Left renal pelvis (tissue), 4 donors: ENCODE measurements at regions not wholly inside any gene's neighbourhood (a gene's known extent, or its start where the extent isn't known, plus 50 kb on each side); places are given as distances from the start of the nearest gene placed in this dataset.

Experiments
- DNase-seq, 4 donors: peaks; one replicate each; pipeline ENCODE4 v3.0.0-alpha.2; 2013; ENCODE audit warnings: low read depth in 4 of 4, low spot score in 3 of 4

DNA sequence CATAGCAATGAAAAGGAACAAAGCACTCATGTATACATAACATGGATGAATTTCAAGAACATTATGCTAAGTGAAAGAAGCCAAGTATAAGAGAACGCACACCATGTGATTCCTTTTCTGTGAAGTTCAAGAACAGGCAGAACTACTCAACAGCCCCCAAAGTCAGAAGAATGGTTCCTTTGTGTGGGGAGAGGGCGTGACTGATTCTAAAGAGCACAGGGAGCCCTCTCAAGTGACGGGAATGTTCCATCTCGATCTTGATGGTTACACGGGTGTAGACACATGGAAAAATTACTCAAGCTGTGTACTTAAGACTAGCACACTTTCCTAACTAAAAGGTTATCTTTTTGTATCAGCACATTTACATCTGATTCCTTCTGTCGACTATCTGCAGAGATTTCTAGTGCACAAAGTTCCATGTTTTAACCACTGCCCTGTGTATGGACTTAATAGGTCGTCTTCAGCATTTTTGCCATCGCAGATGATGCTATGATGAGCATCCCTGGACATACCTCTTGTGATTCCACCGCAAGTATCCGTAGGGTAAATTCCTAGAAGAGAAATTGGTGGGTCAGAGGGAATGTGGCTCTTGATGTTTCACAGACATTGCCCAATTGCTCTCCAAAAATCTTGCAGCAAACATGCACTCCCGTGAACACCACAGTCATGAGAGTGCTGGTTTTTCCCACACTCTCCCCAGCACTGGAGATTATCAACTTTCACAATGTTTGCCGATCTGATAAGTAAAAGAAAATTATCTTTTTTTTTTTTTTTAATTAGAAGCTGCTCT, 279.3 kb downstream of the BMP7 start:
- no peak for DNase-seq

GRCh38 chr20:56987986-56988385, 278.5 kb downstream of the BMP7 start:
- no peak for DNase-seq

- DNase-seq = no peak
Observed at GRCh38 chr20:56988446-56988845, 278.0 kb downstream of the BMP7 start.

GRCh38 chr20:56989516-56989915, 276.9 kb downstream of the BMP7 start:
- DNase-seq = no peak

DNA sequence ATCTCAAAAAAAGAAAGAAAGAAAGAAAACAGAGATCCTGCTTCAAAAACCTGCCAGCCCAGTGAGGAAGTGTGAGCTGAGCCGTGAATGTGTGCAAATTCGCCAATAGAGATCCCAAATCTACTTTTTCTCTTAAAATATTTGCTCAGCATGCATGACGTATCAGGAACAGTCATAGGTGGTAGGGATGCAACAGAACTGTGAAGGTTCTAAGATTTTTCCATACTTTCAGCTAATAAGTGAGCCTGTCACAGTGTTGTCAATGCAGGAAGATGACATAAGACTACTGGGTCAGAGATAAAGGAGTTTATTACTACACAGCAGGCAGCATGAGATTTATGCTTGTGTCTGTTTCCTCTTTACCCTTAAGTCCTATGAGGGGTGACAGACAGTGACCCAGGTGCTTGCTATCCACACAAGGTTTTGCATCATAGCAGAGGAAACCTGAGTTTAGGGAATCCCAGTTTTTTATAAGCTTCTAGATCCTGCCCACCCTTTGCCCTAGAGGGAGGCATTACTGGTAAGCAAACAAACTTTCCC, 273.4 kb downstream of the BMP7 start:
- no peak for DNase-seq

DNA sequence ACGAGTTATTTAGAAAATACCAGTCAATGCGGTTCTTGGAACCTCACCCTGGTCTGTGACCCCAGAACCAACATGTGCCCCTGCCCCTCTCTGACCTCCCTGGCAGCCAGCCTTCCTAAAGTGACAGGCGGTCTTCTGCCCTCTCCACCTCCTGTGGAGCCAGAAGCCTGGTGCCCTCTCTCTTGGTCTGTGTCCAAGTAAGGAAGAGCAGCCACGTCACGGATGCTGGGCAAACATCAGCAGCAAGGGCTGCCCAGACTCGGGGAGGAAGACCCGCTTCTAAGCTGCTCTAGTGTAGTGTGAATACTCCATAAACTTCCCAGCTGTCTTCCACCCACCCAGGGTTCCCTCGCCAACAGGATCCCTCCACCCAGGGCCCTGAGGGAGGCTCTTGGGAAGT, 272.4 kb downstream of the BMP7 start:
- DNase-seq = no peak

- no peak for DNase-seq
Observed at GRCh38 chr20:56995149-56995548, 271.3 kb downstream of the BMP7 start.

- DNase-seq = no peak
Observed at GRCh38 chr20:56995635-56996075, 270.8 kb downstream of the BMP7 start.

- no peak for DNase-seq
Observed at GRCh38 chr20:56996533-56996932, 269.9 kb downstream of the BMP7 start.

DNA sequence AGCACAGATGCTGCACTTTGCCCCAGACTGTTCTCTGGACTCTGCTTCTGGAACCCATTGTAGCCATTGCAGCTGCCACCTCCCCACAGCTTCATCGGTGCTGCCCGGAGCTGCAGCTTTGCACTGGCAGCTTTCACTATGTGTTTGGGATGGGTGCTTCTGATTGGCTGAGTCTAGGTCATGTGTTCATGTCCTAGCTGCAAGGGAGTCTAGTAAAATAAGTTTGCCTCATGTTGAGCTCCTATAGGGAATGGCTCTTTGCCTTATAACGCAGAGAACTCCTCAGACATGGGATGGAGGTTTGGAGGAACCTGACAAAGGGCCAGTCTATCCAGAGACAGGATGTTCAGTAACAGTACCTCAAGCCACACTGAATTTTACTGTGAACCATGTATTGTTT, 268.0 kb downstream of the BMP7 start:
- no peak for DNase-seq

DNA sequence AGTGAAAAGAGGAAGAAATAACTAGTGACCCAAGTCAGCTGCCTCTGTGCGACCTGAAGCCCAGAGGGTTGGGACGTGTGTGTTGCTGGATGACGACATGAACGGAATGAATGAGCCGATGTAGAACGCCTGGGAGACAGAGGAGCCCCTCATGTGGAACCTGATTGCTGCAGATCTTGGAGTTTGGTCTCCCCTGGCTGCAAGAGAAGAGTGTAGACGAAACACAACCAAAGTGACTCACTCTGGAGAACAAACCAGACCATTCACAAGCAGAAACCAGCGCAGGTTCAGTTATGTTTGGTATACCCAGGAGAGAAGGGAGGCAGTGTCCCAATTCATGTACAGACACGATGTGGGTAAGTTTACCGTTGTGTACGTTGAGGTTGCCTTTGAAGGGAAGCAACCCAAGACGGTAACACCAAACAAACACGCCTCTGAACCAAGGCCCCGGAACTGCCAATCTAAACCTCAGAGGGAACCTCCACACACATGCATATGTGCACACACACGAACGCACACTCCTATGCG, 265.9 kb downstream of the BMP7 start:
- no peak for DNase-seq

DNA sequence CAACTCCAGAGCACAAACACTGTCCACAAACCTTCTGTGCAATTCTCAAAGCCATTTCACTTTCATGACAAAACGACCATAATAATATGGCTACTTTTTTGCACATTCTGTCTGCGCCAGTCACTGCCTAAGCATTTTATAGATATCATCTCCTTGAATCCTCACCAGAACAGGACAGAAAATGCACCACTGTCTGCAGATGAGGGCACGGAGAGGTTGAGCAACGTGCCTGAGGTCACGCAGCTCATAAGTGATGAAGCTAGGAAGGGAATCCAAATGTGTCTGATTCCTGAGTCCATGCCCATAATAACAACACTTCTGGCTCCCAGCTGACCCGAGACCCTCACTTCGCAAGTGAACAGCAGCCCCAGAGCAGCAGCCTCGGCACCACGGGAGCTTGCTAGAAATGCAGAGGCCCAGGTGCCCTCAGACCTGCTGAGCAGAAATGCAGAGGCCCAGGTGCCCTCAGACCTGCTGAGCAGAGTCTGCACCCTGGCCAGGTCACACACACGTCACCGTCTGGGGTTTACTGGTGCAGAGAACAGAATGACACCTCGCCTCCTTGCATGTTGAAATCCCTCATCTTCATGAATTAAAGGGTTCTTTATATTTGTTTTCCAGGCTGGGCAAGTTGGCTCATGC, 265.2 kb downstream of the BMP7 start:
- no peak for DNase-seq

GRCh38 chr20:57002066-57002570, 264.3 kb downstream of the BMP7 start:
- no peak for DNase-seq

DNA sequence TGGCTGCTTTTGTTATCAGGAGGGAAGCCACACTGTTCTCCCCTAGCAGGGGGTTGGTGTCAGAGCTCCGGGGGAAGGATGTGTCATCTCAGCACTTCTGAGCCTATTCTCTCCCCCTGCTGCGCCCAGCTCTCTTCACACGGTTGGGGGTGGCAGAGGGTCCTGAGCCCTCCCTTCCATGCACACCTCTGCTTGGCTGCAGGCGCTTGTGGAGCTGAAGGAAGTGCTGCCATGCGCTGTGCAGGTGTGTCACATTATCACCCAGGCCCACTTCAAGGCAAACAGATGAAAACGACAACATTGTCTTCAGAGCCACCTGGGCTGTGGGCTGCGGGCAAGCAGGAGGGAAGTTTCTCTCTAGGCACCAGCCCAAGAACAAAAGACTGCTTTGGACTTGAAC, 263.4 kb downstream of the BMP7 start:
- DNase-seq = no peak

GRCh38 chr20:57004416-57004815, 262.0 kb downstream of the BMP7 start:
- no peak for DNase-seq

DNA sequence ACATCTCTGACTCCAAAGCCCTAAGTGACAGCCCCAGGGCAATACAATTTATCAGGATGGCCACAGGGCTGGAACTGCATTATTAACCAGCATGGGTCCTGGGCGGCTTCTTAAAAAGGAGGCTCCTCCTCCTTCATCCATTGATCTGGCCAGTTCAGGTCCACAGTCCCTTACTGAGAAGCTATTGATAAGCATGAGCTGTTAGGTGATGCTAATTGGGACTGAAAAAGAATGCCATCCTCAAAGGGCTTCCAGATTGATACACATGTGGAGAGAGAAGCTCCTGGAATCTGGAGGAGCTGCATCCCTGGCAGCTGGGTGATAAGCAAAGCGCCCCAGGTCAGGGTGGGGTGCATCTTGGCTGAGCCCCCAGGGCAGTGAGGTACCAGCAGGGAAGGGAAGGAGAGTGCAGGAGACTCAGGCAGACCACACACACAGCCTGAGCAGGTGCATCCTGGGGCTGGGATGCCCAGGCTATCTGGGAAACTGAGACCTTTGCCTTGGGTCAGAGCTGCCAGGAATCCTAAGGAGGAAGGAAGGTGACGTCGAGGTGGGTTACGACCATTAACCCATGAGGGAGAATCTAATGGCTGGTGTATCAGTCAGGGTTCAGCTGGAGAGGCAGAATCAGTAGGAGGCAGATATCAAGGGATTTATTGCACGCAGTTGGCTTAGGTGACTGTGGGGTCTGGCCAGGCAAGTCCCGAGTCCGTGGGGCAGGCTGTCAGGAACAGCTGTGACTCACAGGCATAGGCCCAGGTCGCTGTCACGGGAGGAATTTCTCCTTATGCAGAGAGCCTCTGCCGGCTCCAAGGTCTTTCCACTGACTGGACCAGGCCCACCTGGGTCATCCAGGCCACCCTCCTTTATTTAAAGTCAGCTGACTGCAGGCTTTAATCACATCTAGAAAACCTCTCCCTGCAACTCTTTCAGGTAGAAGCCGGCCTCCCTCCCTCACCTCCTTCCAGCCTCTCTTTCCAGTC, 261.2 kb downstream of the BMP7 start:
- DNase-seq = no peak

GRCh38 chr20:57006411-57007170, 259.9 kb downstream of the BMP7 start:
- no peak for DNase-seq

GRCh38 chr20:57007171-57007540, 259.3 kb downstream of the BMP7 start:
- no peak for DNase-seq

GRCh38 chr20:57008217-57008616, 258.2 kb downstream of the BMP7 start:
- no peak for DNase-seq

DNA sequence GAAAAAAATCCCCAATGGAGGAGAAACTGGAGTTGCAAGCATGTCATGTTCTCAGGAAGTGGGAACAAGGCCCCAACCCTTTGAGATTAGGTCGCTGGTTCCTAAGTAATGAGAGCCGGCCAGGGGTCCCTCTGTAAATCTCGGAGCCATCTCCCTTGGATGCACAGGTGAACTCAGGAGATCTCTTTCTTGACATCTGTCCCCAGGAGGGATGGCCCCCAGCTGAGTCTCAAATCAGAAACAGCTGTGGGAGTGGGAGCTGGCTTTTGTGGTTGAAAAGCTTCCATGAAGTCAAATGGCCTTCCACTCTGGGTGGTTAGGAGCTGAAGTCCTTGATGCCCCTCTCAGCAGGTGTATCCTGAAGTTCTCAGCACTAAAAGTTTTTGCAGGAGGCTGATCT, 257.1 kb downstream of the BMP7 start:
- DNase-seq = no peak
